ENCODE measurements at regions not wholly inside any gene's neighbourhood (a gene's known extent, or its start where the extent isn't known, plus 50 kb on each side); places are given as distances from the start of the nearest gene placed in this dataset.

DNA sequence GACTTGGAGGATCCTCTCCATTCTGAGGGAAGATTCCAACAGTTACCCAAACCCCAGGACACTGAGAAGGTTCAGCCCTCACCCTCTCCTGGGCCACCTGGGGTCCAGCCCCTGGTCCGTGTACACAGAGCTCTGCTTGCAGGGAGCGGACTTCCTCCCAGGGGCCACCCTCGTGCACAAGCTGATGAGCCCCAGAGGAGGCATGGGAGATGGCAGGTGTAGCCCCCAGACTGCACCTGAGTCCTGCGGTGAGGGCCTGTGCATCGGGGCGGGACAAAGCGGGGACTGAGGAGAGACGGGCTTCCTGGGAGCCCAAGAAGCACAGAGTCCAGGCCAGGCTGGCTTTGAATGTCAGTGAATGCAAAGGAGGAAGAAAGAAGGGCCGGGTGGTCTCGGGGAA lies 1374.9 kb downstream of the BRD1 start:
- WGBS, 2 donors, result 69 to 74% methylated on average over 3 to 4 of the region's 10 CpGs
- Histone ChIP-seq H3K36me3 (no peaks in the 10 kb centered on the region), H3K4me3 (no peak overlapping the region), H3K27me3 (peaks cover 0 to 37% (median 0%) of the 10 kb centered on the region in 4 donors), H3K4me1 (no peaks in the 10 kb centered on the region), H3K9me3 (no peaks in the 10 kb centered on the region), H3K27ac (no peak overlapping the region)
- DNase-seq, result no peak
- TF ChIP-seq, protein P1, sequence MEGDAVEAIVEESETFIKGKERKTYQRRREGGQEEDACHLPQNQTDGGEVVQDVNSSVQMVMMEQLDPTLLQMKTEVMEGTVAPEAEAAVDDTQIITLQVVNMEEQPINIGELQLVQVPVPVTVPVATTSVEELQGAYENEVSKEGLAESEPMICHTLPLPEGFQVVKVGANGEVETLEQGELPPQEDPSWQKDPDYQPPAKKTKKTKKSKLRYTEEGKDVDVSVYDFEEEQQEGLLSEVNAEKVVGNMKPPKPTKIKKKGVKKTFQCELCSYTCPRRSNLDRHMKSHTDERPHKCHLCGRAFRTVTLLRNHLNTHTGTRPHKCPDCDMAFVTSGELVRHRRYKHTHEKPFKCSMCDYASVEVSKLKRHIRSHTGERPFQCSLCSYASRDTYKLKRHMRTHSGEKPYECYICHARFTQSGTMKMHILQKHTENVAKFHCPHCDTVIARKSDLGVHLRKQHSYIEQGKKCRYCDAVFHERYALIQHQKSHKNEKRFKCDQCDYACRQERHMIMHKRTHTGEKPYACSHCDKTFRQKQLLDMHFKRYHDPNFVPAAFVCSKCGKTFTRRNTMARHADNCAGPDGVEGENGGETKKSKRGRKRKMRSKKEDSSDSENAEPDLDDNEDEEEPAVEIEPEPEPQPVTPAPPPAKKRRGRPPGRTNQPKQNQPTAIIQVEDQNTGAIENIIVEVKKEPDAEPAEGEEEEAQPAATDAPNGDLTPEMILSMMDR (IDR thresholded peaks at IDR 0.05), result no peak
- TF ChIP-seq POLR2A (IDR thresholded peaks at IDR 0.05), result no peak
- intact Hi-C loops (cut with DNase I), result no loop called here

DNA sequence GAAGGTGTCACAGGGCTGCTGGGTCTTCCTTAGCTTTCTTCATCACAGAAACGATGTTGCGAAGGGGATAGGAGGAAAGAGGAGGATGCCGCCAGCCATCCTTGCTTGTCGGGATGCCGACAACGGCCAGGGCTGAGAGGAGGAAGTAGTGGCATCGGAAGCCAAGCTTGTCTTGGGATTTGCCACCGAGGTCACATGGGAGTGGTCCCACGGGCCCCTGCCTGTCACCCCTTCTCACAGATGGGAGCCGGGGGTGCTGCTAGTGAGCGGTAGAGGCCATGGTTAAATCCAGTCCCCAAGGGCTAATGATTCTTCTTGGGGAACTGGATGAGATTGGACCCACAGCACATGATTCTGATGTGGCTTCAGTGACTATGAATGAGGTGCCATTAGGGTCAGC lies 1375.8 kb downstream of the BRD1 start:
- no peak for DNase-seq
- Histone ChIP-seq H3K9me3 (no peaks in the 10 kb centered on the region), H3K4me3 (no peak overlapping the region), H3K36me3 (no peaks in the 10 kb centered on the region), H3K27me3 (peaks cover 0 to 42% (median 0%) of the 10 kb centered on the region in 4 donors), H3K27ac (no peak overlapping the region), H3K4me1 (no peaks in the 10 kb centered on the region)
- TF ChIP-seq, protein P1 (IDR thresholded peaks at IDR 0.05), result no peak
- no peak for TF ChIP-seq POLR2A (IDR thresholded peaks at IDR 0.05)
- 83 to 93% methylated on average over 5 to 10 of the region's 11 CpGs for WGBS, 2 donors
- intact Hi-C loops (cut with DNase I), result no loop called here

DNA sequence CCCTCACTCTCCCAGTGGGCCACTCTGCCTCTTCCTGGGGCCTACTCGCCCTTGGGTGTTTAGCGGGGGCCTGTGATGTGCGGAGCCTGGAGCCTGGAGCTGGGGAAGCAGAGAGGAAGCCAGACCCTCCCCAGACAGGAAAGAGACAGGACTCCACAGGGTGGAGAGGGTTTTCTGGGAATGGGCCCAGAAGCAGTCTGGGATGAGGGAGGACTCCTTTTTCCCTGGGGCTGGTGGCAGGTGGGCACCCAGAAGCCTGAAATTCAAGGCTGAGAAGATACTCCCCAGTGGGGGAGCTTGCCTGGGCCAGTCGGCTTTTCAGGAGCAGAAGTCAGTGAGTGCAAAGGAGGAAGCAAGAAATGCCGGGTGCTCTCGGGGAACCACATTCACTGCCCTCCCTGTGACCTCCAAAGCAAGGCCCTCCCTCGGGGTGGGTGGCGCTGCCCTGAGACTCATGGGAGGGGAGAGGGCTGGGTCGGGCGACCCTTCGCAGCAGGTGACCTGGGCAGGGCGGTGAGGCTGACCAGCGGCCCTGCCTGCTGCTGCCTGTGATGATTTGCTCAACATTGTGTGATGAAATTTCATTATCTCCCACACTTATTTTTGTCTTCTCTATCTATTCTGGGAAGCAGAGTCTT lies 1377.4 kb downstream of the BRD1 start:
- H3K27me3 ChIP-seq, result peaks cover 0 to 54% (median 0%) of the 10 kb centered on the region in 4 donors
- H3K4me1 ChIP-seq, result no peaks in the 10 kb centered on the region
- intact Hi-C loops (cut with DNase I), result no loop called here
- DNase-seq, result no peak
- TF ChIP-seq, protein P1 (IDR thresholded peaks at IDR 0.05), result no peak
- no peak for TF ChIP-seq POLR2A (IDR thresholded peaks at IDR 0.05)
- WGBS, 2 donors, result 57 to 82% methylated on average over 7 of the region's 13 CpGs
- no peaks in the 10 kb centered on the region for H3K9me3 ChIP-seq
- H3K27ac ChIP-seq, result no peak overlapping the region
- H3K4me3 ChIP-seq, result no peak overlapping the region
- no peaks in the 10 kb centered on the region for H3K36me3 ChIP-seq

DNA sequence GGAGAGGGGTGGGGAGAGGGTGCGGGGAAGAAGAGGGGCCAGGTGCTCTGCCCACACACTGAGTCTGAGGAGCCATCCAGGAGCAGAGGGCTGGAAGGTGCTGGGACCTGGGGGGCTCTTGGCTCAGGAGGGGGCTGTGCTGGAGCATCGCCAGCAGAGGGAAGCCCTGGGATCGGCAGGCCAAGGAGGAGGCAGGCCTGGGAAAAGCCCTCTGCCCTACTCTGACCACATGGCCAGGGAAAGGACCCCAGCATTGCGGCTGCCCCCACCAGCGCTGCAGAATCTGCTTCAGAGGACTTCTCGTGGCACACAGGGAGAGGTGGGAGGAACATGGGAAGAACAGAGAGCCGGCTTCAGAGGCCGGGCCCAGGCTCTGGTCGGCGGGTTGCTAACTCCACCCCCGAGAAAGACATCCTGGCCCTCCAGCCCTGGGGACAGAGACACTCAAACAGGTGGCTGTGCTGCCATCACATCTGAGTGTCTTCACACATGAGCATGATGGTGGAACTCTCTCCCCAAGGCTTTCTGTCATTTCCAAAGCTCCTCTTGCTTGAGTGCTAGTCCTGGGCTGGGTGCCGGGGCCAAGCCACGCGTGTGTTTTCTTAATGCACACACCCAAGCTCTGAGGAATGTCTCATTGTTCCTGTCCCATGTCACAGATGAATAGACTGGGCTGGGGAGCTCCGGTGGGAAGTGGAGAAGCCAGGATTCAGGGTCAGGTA lies 1378.0 kb downstream of the BRD1 start:
- 65 to 68% methylated on average over 7 to 10 of the region's 15 CpGs for WGBS, 2 donors

DNA sequence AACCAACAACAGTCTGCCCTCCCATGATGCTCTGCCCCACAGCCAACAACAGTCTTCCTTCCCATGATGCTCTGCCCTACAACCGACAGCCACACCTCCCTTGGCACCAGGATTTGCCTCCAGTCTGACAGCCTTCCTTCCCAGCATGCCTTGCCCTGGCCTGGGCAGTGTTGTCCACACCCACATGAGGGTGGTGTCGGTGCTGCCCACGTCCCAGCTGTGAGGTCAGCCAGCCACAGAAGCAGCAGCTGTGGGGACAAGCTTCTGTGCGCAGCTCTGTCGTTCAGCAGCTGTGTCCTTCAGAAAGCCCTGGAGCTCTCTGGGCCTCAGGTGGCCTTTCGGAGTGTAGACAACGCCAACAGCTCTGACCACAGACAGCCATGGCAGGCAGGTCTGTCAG lies 1378.9 kb downstream of the BRD1 start:
- intact Hi-C loops (cut with DNase I), result no loop called here

More for the DNA sequence above, 1378.0 kb downstream of the BRD1 start:
- Histone ChIP-seq H3K27ac (no peak overlapping the region), H3K4me3 (no peak overlapping the region), H3K4me1 (no peaks in the 10 kb centered on the region), H3K27me3 (peaks cover 0 to 61% (median 0%) of the 10 kb centered on the region in 4 donors), H3K36me3 (no peaks in the 10 kb centered on the region), H3K9me3 (no peaks in the 10 kb centered on the region)
- no peak for TF ChIP-seq POLR2A (IDR thresholded peaks at IDR 0.05)
- TF ChIP-seq, protein P1 (IDR thresholded peaks at IDR 0.05), result no peak
- intact Hi-C loops (cut with DNase I), result no loop called here
- no peak for DNase-seq

More for the DNA sequence above, 1378.9 kb downstream of the BRD1 start:
- Histone ChIP-seq H3K4me1 (no peaks in the 10 kb centered on the region), H3K27ac (no peak overlapping the region), H3K4me3 (no peak overlapping the region), H3K36me3 (no peaks in the 10 kb centered on the region), H3K27me3 (peaks cover 0 to 66% (median 0%) of the 10 kb centered on the region in 4 donors), H3K9me3 (no peaks in the 10 kb centered on the region)
- 66% methylated on average over 2 of the region's 7 CpGs; no CpG with 5 or more reads in 1 of the 2 donors for WGBS, 2 donors
- DNase-seq, result no peak
- TF ChIP-seq, protein P1 (IDR thresholded peaks at IDR 0.05), result no peak
- no peak for TF ChIP-seq POLR2A (IDR thresholded peaks at IDR 0.05)

Measured in esophagus squamous epithelium (tissue), 5 donors.